Peyer's patch (tissue), 4 donors: ENCODE measurements at regions not wholly inside any gene's neighbourhood (a gene's known extent, or its start where the extent isn't known, plus 50 kb on each side); places are given as distances from the start of the nearest gene placed in this dataset.

Experiments
- DNase-seq, 3 donors: peaks; one replicate each; pipeline ENCODE4 v3.0.0-alpha.2; 2017 to 2019
- H3K27ac ChIP-seq, 4 donors: fragments of 200-600 bp; sonication (generic); one replicate each; pipeline ENCODE4 v1.5.1; 2016 to 2019
- H3K27me3 ChIP-seq, 2 donors: fragments of 200-600 bp; sonication (generic); one replicate each; pipeline ENCODE4 v1.5.1; 2019
- H3K36me3 ChIP-seq, 3 donors: fragments of 200-600 bp; sonication (generic); one replicate each; pipeline ENCODE4 v1.5.1; 2016 to 2019
- H3K4me1 ChIP-seq, 4 donors: fragments of 200-600 bp; sonication (generic); one replicate each; pipeline ENCODE4 v1.5.1; 2016 to 2019
- H3K4me3 ChIP-seq, 4 donors: fragments of 200-600 bp; sonication (generic); 1 replicate in 3 of 4; 2 replicates in 1 of 4; pipeline ENCODE4 v1.5.1; 2016 to 2019; ENCODE audit warnings: mild to moderate bottlenecking in 1 of 4
- H3K9me3 ChIP-seq, 4 donors: fragments of 200-600 bp; sonication (generic); one replicate each; pipeline ENCODE4 v1.5.1; 2016 to 2019; ENCODE audit warnings: mild to moderate bottlenecking in 1 of 4
- CTCF ChIP-seq, 6 experiments: fragments of 450-650 bp in 4 of 6; fragments of 200-600 bp in 2 of 6; sonication (generic) in 1 of 6; IDR thresholded peaks; one replicate each; pipeline ENCODE4 v1.5.1; 2017 to 2019; ENCODE audit warnings: antibody characterized with exemption in 6 of 6, mild to moderate bottlenecking in 3 of 6, moderate library complexity in 1 of 6
- POLR2A ChIP-seq, 2 donors: fragments of 450-650 bp; IDR thresholded peaks; one replicate each; pipeline ENCODE4 v1.5.1; 2017; ENCODE audit warnings: antibody characterized with exemption in 2 of 2, mild to moderate bottlenecking in 2 of 2, moderate library complexity in 2 of 2

DNA sequence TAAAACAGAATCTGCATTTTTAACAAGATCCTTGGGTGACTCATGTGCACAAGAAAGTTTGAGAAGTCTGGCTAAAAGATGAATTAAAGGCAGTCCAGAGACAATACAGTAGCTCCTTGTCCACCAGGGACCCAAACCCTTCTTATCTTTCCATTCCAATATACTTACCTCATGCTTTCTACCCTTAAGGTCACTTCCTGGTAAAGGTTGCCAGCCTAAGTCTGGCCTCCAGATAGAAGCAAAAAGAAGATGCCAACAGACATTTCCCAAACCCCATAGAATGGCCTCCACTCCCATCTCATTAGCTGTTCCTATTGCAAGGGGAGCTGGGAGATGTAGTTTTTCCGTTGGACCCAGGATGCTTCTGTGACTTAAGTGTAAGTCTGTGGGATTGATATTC is 101.4 kb upstream of the XYLT1 start:
- Histone ChIP-seq H3K36me3 (no peaks in the 10 kb centered on the region), H3K27ac (no peak overlapping the region), H3K9me3 (no peaks in the 10 kb centered on the region), H3K4me3 (no peak overlapping the region), H3K27me3 (no peaks in the 10 kb centered on the region), H3K4me1 (no peaks in the 10 kb centered on the region)
- no peak for TF ChIP-seq CTCF (IDR thresholded peaks at IDR 0.05)
- no peak for TF ChIP-seq POLR2A (IDR thresholded peaks at IDR 0.05)
- no peak for DNase-seq

- TF ChIP-seq POLR2A (IDR thresholded peaks at IDR 0.05), result no peak
- TF ChIP-seq CTCF (IDR thresholded peaks at IDR 0.05), result no peak
- H3K4me3 ChIP-seq, result no peak overlapping the region
- no peaks in the 10 kb centered on the region for H3K27me3 ChIP-seq
- H3K27ac ChIP-seq, result no peak overlapping the region
- no peaks in the 10 kb centered on the region for H3K36me3 ChIP-seq
- no peaks in the 10 kb centered on the region for H3K4me1 ChIP-seq
- H3K9me3 ChIP-seq, result no peaks in the 10 kb centered on the region
- DNase-seq, result no peak
These were observed 100.8 kb upstream of the XYLT1 start for GRCh38 chr16:17571499-17572093.

GRCh38 chr16:17568239-17568638 is 97.5 kb upstream of the XYLT1 start:
- TF ChIP-seq POLR2A (IDR thresholded peaks at IDR 0.05) (no peak), CTCF (IDR thresholded peaks at IDR 0.05) (no peak)
- H3K9me3 ChIP-seq, result no peaks in the 10 kb centered on the region
- H3K27me3 ChIP-seq, result no peaks in the 10 kb centered on the region
- H3K4me3 ChIP-seq, result no peak overlapping the region
- no peaks in the 10 kb centered on the region for H3K36me3 ChIP-seq
- H3K4me1 ChIP-seq, result no peaks in the 10 kb centered on the region
- DNase-seq, result no peak
- H3K27ac ChIP-seq, result no peak overlapping the region

- no peak for TF ChIP-seq POLR2A (IDR thresholded peaks at IDR 0.05)
- TF ChIP-seq CTCF (IDR thresholded peaks at IDR 0.05), result no peak
- Histone ChIP-seq H3K27me3 (no peaks in the 10 kb centered on the region), H3K4me1 (no peaks in the 10 kb centered on the region), H3K36me3 (no peaks in the 10 kb centered on the region), H3K4me3 (no peak overlapping the region), H3K9me3 (no peaks in the 10 kb centered on the region), H3K27ac (no peak overlapping the region)
- no peak for DNase-seq
These were observed 96.7 kb upstream of the XYLT1 start for GRCh38 chr16:17567455-17567854.

- H3K9me3 ChIP-seq, result no peaks in the 10 kb centered on the region
- no peak for TF ChIP-seq POLR2A (IDR thresholded peaks at IDR 0.05)
- no peak for TF ChIP-seq CTCF (IDR thresholded peaks at IDR 0.05)
These were observed 96.1 kb upstream of the XYLT1 start for GRCh38 chr16:17566656-17567450.

More at GRCh38 chr16:17566656-17567450, 96.1 kb upstream of the XYLT1 start:
- Histone ChIP-seq H3K4me3 (no peak overlapping the region), H3K4me1 (no peaks in the 10 kb centered on the region), H3K36me3 (no peaks in the 10 kb centered on the region), H3K27ac (no peak overlapping the region), H3K27me3 (no peaks in the 10 kb centered on the region)
- no peak for DNase-seq
